ENCODE measurements at regions not wholly inside any gene's neighbourhood (a gene's known extent, or its start where the extent isn't known, plus 50 kb on each side); places are given as distances from the start of the nearest gene placed in this dataset.

DNA sequence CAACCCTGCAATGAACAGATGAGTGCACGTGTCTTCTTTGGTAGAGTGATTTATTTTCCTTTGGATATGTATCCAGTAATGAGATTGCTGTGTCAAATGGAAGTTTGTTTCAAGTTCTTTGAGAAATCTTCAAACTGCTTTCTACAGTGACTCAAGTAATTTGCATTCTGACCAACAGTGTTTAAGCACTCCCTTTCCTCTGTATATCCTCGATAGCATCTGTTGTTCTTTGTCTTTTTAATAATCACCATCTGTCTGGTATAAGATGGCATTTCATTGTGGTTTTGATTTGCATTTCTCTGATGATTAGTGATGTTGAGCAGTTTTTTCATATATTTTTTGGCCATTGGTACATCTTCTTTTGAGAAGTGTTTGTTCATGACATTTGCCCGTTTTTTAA lies 1608.3 kb upstream of the ZEB2 start:
- H3K9me2 ChIP-seq (replicated peaks; ENCODE audit: low read length) = no peaks in the 10 kb centered on the region
- no peak overlapping the region for H3K4me3 ChIP-seq (ENCODE audit: low read length)
- TF ChIP-seq, protein P1, sequence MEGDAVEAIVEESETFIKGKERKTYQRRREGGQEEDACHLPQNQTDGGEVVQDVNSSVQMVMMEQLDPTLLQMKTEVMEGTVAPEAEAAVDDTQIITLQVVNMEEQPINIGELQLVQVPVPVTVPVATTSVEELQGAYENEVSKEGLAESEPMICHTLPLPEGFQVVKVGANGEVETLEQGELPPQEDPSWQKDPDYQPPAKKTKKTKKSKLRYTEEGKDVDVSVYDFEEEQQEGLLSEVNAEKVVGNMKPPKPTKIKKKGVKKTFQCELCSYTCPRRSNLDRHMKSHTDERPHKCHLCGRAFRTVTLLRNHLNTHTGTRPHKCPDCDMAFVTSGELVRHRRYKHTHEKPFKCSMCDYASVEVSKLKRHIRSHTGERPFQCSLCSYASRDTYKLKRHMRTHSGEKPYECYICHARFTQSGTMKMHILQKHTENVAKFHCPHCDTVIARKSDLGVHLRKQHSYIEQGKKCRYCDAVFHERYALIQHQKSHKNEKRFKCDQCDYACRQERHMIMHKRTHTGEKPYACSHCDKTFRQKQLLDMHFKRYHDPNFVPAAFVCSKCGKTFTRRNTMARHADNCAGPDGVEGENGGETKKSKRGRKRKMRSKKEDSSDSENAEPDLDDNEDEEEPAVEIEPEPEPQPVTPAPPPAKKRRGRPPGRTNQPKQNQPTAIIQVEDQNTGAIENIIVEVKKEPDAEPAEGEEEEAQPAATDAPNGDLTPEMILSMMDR (conservative IDR thresholded peaks at IDR 0.05; ENCODE audit: low read depth, low read length) = no peak
- TF ChIP-seq EZH2phosphoT487 (IDR thresholded peaks at IDR 0.05; ENCODE audit: borderline replicate concordance, low read length) = no peak
- POLR2A ChIA-PET (ENCODE audit: unreplicated experiment) = no interaction called here
- no peak overlapping the region for H3K4me2 ChIP-seq (ENCODE audit: low read length)
- ATAC-seq (no peak), DNase-seq (no peak)
- H3K9me3 ChIP-seq (ENCODE audit: low read length) = no peaks in the 10 kb centered on the region
- H3K27ac ChIP-seq (ENCODE audit: low read length) = no peak overlapping the region
- no peaks in the 10 kb centered on the region for H4K20me1 ChIP-seq (ENCODE audit: low read length)
- no peak overlapping the region for H3K9ac ChIP-seq (ENCODE audit: low read length)
- H3K79me2 ChIP-seq (ENCODE audit: low read length) = no peaks in the 10 kb centered on the region
- CTCF ChIA-PET = no interaction called here
- H3F3A ChIP-seq (ENCODE audit: low read length, unreplicated experiment) = no peaks in the 10 kb centered on the region
- peaks cover 12% of the 10 kb centered on the region for H3K4me1 ChIP-seq (ENCODE audit: insufficient read depth, low read length)
- no peaks in the 10 kb centered on the region for H3K36me3 ChIP-seq (ENCODE audit: low read depth, low read length)
- no peak overlapping the region for H2AFZ ChIP-seq (ENCODE audit: low read length)
- BruUV-seq (replicated peaks) = no TSS peak
- no peaks in the 10 kb centered on the region for H3K27me3 ChIP-seq (ENCODE audit: low read length)
- intact Hi-C loops (cut with micrococcal nuclease) = no loop called here

DNA sequence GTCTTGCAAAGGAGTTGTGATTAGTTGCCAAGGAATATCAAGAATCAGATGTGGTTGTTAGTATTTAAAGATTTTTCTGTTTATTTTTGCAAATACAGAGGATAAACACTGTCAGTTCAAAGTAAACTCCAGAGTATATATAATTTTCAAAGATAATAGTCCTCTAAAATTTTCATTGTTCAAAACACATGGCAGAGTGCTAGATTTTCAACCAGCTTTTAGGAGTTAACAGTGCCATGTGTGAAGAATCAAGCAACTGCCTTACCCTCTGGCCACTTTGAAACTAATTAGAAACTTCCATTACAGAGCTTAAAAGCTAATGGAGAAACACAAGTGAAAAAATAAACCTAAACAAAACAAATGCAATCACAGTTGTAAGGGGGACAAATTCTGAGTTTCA lies 1605.6 kb upstream of the ZEB2 start:
- no peak for ATAC-seq

DNA sequence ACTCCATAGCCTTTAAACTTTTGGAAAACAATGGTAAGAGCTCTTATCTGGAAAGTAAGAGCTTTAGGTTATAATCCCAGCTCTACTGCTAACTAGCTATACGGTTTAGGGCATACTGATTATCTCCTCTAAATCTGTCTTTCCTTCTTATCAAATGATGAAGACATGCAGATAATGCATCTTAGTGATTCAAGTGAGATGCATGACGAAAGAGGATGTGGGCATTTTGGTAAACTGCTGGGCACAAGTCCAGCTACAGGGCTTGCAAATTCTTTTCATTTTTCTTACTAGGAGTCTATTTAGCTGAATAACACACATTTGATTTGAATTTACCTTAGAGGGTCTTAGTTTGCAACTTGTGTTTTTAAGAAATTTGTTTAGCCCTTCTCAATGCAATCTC lies 1604.8 kb upstream of the ZEB2 start:
- Histone ChIP-seq H3K4me3 (ENCODE audit: low read length) (no peak overlapping the region), H3K9me2 (replicated peaks; ENCODE audit: low read length) (no peaks in the 10 kb centered on the region), H3K4me2 (ENCODE audit: low read length) (no peak overlapping the region), H3K9me3 (ENCODE audit: low read length) (no peaks in the 10 kb centered on the region), H2AFZ (ENCODE audit: low read length) (no peak overlapping the region), H3F3A (ENCODE audit: low read length, unreplicated experiment) (no peaks in the 10 kb centered on the region), H3K79me2 (ENCODE audit: low read length) (no peaks in the 10 kb centered on the region), H3K27ac (ENCODE audit: low read length) (no peak overlapping the region), H3K4me1 (ENCODE audit: insufficient read depth, low read length) (no peaks in the 10 kb centered on the region), H3K27me3 (ENCODE audit: low read length) (no peaks in the 10 kb centered on the region), H3K36me3 (ENCODE audit: low read depth, low read length) (no peaks in the 10 kb centered on the region), H3K9ac (ENCODE audit: low read length) (no peak overlapping the region), H4K20me1 (ENCODE audit: low read length) (no peaks in the 10 kb centered on the region)
- CTCF ChIA-PET = no interaction called here
- intact Hi-C loops (cut with micrococcal nuclease) = no loop called here
- peak; percentile 45 for DNase-seq
- POLR2A ChIA-PET (ENCODE audit: unreplicated experiment) = no interaction called here
- BruUV-seq (replicated peaks) = no TSS peak
- TF ChIP-seq, protein P1 (conservative IDR thresholded peaks at IDR 0.05; ENCODE audit: low read depth, low read length) = no peak
- no peak for TF ChIP-seq EZH2phosphoT487 (IDR thresholded peaks at IDR 0.05; ENCODE audit: borderline replicate concordance, low read length)
- TF ChIP-seq EZH2 (IDR thresholded peaks at IDR 0.05; ENCODE audit: low read length, unreplicated experiment) = no peak
- ATAC-seq = no peak

More for the DNA sequence above, 1605.6 kb upstream of the ZEB2 start:
- no peak overlapping the region for H3K4me2 ChIP-seq (ENCODE audit: low read length)
- H3K9me2 ChIP-seq (replicated peaks; ENCODE audit: low read length) = no peaks in the 10 kb centered on the region
- no peaks in the 10 kb centered on the region for H3K79me2 ChIP-seq (ENCODE audit: low read length)
- ChIA-PET POLR2A (ENCODE audit: unreplicated experiment) (interaction anchor here (0.6 kb wide), 1 partner anchor 86 kb away, joined by 3 read pairs; no protein-coding TSS in a partner anchor), CTCF (no interaction called here)
- H3K27me3 ChIP-seq (ENCODE audit: low read length) = no peaks in the 10 kb centered on the region
- BruUV-seq (replicated peaks) = no TSS peak
- no peak overlapping the region for H3K27ac ChIP-seq (ENCODE audit: low read length)
- H3K36me3 ChIP-seq (ENCODE audit: low read depth, low read length) = no peaks in the 10 kb centered on the region
- TF ChIP-seq, protein P1 (conservative IDR thresholded peaks at IDR 0.05; ENCODE audit: low read depth, low read length) = no peak
- DNase-seq = no peak
- H2AFZ ChIP-seq (ENCODE audit: low read length) = no peak overlapping the region
- no peaks in the 10 kb centered on the region for H3F3A ChIP-seq (ENCODE audit: low read length, unreplicated experiment)
- H3K9ac ChIP-seq (ENCODE audit: low read length) = no peak overlapping the region
- H3K4me3 ChIP-seq (ENCODE audit: low read length) = no peak overlapping the region
- intact Hi-C loops (cut with micrococcal nuclease) = no loop called here
- H4K20me1 ChIP-seq (ENCODE audit: low read length) = no peaks in the 10 kb centered on the region
- peaks cover under 1% of the 10 kb centered on the region; the same call in 1 of the 2 replicates for H3K4me1 ChIP-seq (ENCODE audit: insufficient read depth, low read length)
- no peaks in the 10 kb centered on the region for H3K9me3 ChIP-seq (ENCODE audit: low read length)

Data from PC-3 (cell line).